DND-41 (cell line): ENCODE measurements at regions not wholly inside any gene's neighbourhood (a gene's known extent, or its start where the extent isn't known, plus 50 kb on each side); places are given as distances from the start of the nearest gene placed in this dataset.

Source experiments
- ATAC-seq: fragments of 200-7000 bp; cut with Tn5 transposase; 3 replicates; pipeline ENCODE4 v1.9.1; 2021; ENCODE audit warnings: low read depth; ENCODE audit not compliant: insufficient read depth
- DNase-seq: peaks from one replicate; pipeline ENCODE4 v3.0.0-alpha.2; 2020
- H2AFZ ChIP-seq: 2 replicates; pipeline ENCODE4 v1.6.0; 2012; ENCODE audit warnings: low read depth, low read length
- H3K27ac ChIP-seq: 2 replicates; pipeline ENCODE4 v1.5.1; 2012; ENCODE audit warnings: low read length, inconsistent platforms
- H3K27me3 ChIP-seq: fragments of 200-600 bp; sonication (generic); 2 replicates; pipeline ENCODE4 v1.6.0; 2012; ENCODE audit warnings: low read length, mild to moderate bottlenecking, inconsistent platforms; ENCODE audit not compliant: insufficient read depth, poor library complexity
- H3K36me3 ChIP-seq: 2 replicates; pipeline ENCODE4 v1.5.1; 2012; ENCODE audit warnings: low read length, inconsistent platforms; ENCODE audit not compliant: insufficient read depth
- H3K4me1 ChIP-seq: 2 replicates; pipeline ENCODE4 v1.5.1; 2012; ENCODE audit warnings: mild to moderate bottlenecking, low read length; ENCODE audit not compliant: insufficient read depth
- H3K4me2 ChIP-seq: 2 replicates; pipeline ENCODE4 v1.6.0; 2012; ENCODE audit warnings: mild to moderate bottlenecking, moderate library complexity, low read length, inconsistent platforms; ENCODE audit not compliant: insufficient read depth
- H3K4me3 ChIP-seq, 2 experiments: fragments of 200-600 bp in 1 of 2; shearing (Covaris generic) in 1 of 2; 2 replicates each; pipeline ENCODE4 v1.5.1; 2012 to 2016; ENCODE audit warnings: inconsistent platforms in 2 of 2, low read length in 2 of 2, mild to moderate bottlenecking in 2 of 2, low read depth in 1 of 2, moderate library complexity in 1 of 2
- H3K79me2 ChIP-seq: 2 replicates; pipeline ENCODE4 v1.6.0; 2012; ENCODE audit warnings: low read length, inconsistent platforms; ENCODE audit not compliant: insufficient read depth
- H3K9ac ChIP-seq: 2 replicates; pipeline ENCODE4 v1.6.0; 2012; ENCODE audit warnings: low read depth, mild to moderate bottlenecking, inconsistent platforms, low read length, moderate library complexity
- H3K9me3 ChIP-seq: 2 replicates; pipeline ENCODE4 v1.5.1; 2012; ENCODE audit warnings: low read length, moderate library complexity, mild to moderate bottlenecking, inconsistent platforms; ENCODE audit not compliant: insufficient read depth, severe bottlenecking
- H4K20me1 ChIP-seq: 2 replicates; pipeline ENCODE4 v1.6.0; 2012; ENCODE audit warnings: low read length; ENCODE audit not compliant: insufficient read depth
- EZH2 ChIP-seq: IDR thresholded peaks from 3 replicates; pipeline ENCODE4 v1.6.1; 2012; ENCODE audit warnings: borderline replicate concordance, low read depth, mild to moderate bottlenecking, moderate library complexity, low read length, inconsistent platforms; ENCODE audit not compliant: severe bottlenecking
- TF ChIP-seq, protein P1 (sequence below): IDR thresholded peaks from 2 replicates; pipeline ENCODE4 v1.5.1; 2012; ENCODE audit warnings: borderline replicate concordance, low read length, moderate library complexity, mild to moderate bottlenecking; ENCODE audit not compliant: poor library complexity, severe bottlenecking; ENCODE audit errors: extremely low read depth

GRCh38 chr6:81451787-81452186 is 300.7 kb downstream of the TENT5A start:
- Histone ChIP-seq H3K9ac (no peak overlapping the region), H3K27me3 (no peaks in the 10 kb centered on the region), H4K20me1 (no peaks in the 10 kb centered on the region), H3K9me3 (no peaks in the 10 kb centered on the region), H3K79me2 (no peaks in the 10 kb centered on the region), H3K4me2 (no peak overlapping the region), H2AFZ (no peak overlapping the region), H3K4me3 (no peak overlapping the region), H3K36me3 (no peaks in the 10 kb centered on the region), H3K4me1 (no peaks in the 10 kb centered on the region), H3K27ac (no peak overlapping the region)
- TF ChIP-seq EZH2 = no peak
- TF ChIP-seq, protein P1, sequence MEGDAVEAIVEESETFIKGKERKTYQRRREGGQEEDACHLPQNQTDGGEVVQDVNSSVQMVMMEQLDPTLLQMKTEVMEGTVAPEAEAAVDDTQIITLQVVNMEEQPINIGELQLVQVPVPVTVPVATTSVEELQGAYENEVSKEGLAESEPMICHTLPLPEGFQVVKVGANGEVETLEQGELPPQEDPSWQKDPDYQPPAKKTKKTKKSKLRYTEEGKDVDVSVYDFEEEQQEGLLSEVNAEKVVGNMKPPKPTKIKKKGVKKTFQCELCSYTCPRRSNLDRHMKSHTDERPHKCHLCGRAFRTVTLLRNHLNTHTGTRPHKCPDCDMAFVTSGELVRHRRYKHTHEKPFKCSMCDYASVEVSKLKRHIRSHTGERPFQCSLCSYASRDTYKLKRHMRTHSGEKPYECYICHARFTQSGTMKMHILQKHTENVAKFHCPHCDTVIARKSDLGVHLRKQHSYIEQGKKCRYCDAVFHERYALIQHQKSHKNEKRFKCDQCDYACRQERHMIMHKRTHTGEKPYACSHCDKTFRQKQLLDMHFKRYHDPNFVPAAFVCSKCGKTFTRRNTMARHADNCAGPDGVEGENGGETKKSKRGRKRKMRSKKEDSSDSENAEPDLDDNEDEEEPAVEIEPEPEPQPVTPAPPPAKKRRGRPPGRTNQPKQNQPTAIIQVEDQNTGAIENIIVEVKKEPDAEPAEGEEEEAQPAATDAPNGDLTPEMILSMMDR = no peak
- DNase-seq (no peak), ATAC-seq (peak; percentile 62)

DNA sequence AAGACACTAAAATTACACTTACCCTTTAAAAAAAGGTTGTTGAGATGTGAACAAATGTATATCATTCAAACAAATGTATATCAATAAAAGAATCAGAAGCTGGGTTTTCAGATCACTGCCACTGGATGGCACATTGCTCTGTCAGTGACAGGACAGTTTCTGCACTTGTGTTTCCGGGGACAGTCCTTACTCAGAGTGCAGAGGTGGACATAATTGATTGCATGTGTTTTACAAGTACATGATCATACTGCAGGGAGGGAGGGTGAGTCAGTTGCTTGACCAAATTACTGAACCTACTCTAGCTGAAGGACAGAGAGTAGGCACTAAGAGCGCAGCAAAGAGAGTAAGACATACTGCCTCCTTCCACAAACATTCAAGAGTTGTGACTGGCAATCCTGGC is 302.3 kb downstream of the TENT5A start:
- H3K4me2 ChIP-seq = no peak overlapping the region
- no peaks in the 10 kb centered on the region for H3K9me3 ChIP-seq
- no peaks in the 10 kb centered on the region for H4K20me1 ChIP-seq
- no peaks in the 10 kb centered on the region for H3K36me3 ChIP-seq
- H3K27ac ChIP-seq = no peak overlapping the region
- no peaks in the 10 kb centered on the region for H3K79me2 ChIP-seq
- no peak overlapping the region for H3K9ac ChIP-seq
- DNase-seq = no peak
- no peaks in the 10 kb centered on the region for H3K27me3 ChIP-seq
- no peak overlapping the region for H2AFZ ChIP-seq
- ATAC-seq = no peak
- H3K4me1 ChIP-seq = no peaks in the 10 kb centered on the region
- no peak for TF ChIP-seq EZH2
- TF ChIP-seq, protein P1 = no peak
- no peak overlapping the region for H3K4me3 ChIP-seq

DNA sequence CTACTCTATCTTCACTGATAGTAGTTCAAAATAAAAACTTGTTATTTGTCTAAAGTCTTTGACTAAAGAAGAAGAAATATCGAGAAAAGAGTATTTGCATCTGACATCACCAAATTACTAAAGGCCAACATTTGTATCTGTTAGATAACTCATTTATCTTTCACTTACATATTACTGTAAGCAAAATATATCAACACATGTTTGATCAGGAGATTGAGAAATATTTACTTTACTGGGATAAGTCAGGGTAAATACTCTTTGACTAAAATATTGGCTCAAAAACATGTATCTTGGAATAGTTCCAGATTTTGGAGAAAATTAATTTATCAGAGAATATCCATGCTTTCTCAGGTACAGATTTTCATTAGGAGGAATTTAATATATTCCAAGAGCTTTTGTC is 306.0 kb downstream of the TENT5A start:
- no peaks in the 10 kb centered on the region for H4K20me1 ChIP-seq
- H3K27ac ChIP-seq = no peak overlapping the region
- H3K9me3 ChIP-seq = peaks cover 10% of the 10 kb centered on the region
- no peaks in the 10 kb centered on the region for H3K27me3 ChIP-seq
- no peak overlapping the region for H2AFZ ChIP-seq
- no peak for TF ChIP-seq EZH2
- TF ChIP-seq, protein P1 = no peak
- H3K4me2 ChIP-seq = no peak overlapping the region
- no peak for DNase-seq
- no peaks in the 10 kb centered on the region for H3K4me1 ChIP-seq
- no peaks in the 10 kb centered on the region for H3K79me2 ChIP-seq
- ATAC-seq = no peak
- H3K4me3 ChIP-seq = no peak overlapping the region
- no peaks in the 10 kb centered on the region for H3K36me3 ChIP-seq
- no peak overlapping the region for H3K9ac ChIP-seq

GRCh38 chr6:81439417-81439816 is 313.1 kb downstream of the TENT5A start:
- no peaks in the 10 kb centered on the region for H3K4me1 ChIP-seq
- H2AFZ ChIP-seq = no peak overlapping the region
- H3K27ac ChIP-seq = no peak overlapping the region
- peaks cover 33% of the 10 kb centered on the region for H3K9me3 ChIP-seq
- DNase-seq (no peak), ATAC-seq (no peak)
- H4K20me1 ChIP-seq = no peaks in the 10 kb centered on the region
- H3K27me3 ChIP-seq = no peaks in the 10 kb centered on the region
- H3K9ac ChIP-seq = no peak overlapping the region
- no peaks in the 10 kb centered on the region for H3K79me2 ChIP-seq
- TF ChIP-seq, protein P1 = no peak
- no peak for TF ChIP-seq EZH2
- no peak overlapping the region for H3K4me2 ChIP-seq
- no peak overlapping the region for H3K4me3 ChIP-seq
- no peaks in the 10 kb centered on the region for H3K36me3 ChIP-seq
